Activated CD8-positive, alpha-beta memory T cell treated with anti-CD3 and anti-CD28 coated beads, Interleukin-2, amount 10 ng/mL, durations not matched to agents 7 days and 5 days (primary cell): ENCODE measurements at regions not wholly inside any gene's neighbourhood (a gene's known extent, or its start where the extent isn't known, plus 50 kb on each side); places are given as distances from the start of the nearest gene placed in this dataset.

Experiments
- ATAC-seq: fragments of 150-1000 bp; cut with Tn5 transposase; one replicate; pipeline ENCODE4 v1.10.0; 2021; ENCODE audit warnings: moderate library complexity
- CTCF ChIA-PET: fragments of 350-600 bp; sonication (Branson Sonifier 250); formaldehyde crosslinking; loops from one replicate; lab custom pipeline; 2021; ENCODE audit warnings: antibody characterized with exemption; lab: Charles Lee
- DNase-seq: peaks from one replicate; pipeline ENCODE4 v3.0.0-alpha.2; 2020
- H3K27ac Mint-ChIP-seq: one replicate; pipeline ENCODE4 v1.8.0; 2021; ENCODE audit warnings: mild to moderate bottlenecking, mixed read lengths
- H3K27me3 Mint-ChIP-seq: one replicate; pipeline ENCODE4 v1.8.0; 2021; ENCODE audit warnings: mixed read lengths
- H3K36me3 Mint-ChIP-seq: one replicate; pipeline ENCODE4 v1.8.0; 2021; ENCODE audit warnings: mild to moderate bottlenecking, mixed read lengths
- H3K4me1 Mint-ChIP-seq: one replicate; pipeline ENCODE4 v1.8.0; 2021; ENCODE audit warnings: mixed read lengths
- H3K4me3 Mint-ChIP-seq: one replicate; pipeline ENCODE4 v1.8.0; 2021; ENCODE audit warnings: mild to moderate bottlenecking, moderate library complexity, mixed read lengths
- H3K9me3 Mint-ChIP-seq: one replicate; pipeline ENCODE4 v1.8.0; 2022; ENCODE audit warnings: low read depth, mixed read lengths

DNA sequence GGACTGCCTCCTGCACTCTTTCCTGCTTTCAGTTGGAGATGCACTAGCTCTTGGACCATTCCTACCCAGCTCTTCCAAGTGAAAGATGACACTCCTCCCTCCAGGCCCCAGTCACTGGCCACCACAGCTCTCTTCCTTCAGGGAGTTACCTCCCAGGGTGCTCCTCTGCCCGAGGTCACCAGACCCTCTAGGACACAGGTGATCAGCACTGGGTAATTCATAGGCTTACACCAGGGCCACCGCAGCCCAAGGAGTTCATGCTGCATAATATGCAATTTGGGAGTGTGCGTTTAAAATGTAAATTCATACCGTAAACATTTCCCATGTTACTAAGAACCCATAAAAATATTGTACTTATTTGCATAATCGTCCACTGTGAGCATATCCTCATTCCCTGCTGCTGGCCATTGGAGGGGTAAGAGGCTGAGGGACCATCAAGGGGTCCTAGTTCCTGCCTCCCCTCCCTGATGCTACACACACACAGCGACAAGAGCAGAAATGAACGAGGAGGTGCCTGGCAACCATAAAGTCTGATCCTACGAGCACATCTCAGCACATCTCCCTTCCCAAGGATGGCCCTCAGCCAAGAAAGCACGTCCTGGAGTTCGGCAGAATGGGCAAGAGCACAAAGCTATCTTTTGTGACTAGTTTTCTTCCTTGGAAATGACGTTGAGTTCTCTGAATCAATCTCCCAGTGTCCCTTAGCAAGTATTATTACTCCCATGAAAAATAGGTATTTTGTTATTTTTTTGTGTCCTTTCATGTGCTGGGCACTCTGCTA lies 222.9 kb upstream of the RAB4A start:
- H3K27me3 Mint-ChIP-seq, result peaks cover 21% of the 10 kb centered on the region
- H3K9me3 Mint-ChIP-seq, result no peaks in the 10 kb centered on the region
- ATAC-seq (no peak), DNase-seq (peak; percentile 7)
- CTCF ChIA-PET, result interaction anchor here (1.5 kb wide), 1 partner anchor 180 kb away, joined by 3 read pairs; no protein-coding TSS in a partner anchor
- H3K4me3 Mint-ChIP-seq, result no peak overlapping the region
- H3K4me1 Mint-ChIP-seq, result peaks cover 3% of the 10 kb centered on the region
- no peaks in the 10 kb centered on the region for H3K36me3 Mint-ChIP-seq
- H3K27ac Mint-ChIP-seq, result no peak overlapping the region

DNA sequence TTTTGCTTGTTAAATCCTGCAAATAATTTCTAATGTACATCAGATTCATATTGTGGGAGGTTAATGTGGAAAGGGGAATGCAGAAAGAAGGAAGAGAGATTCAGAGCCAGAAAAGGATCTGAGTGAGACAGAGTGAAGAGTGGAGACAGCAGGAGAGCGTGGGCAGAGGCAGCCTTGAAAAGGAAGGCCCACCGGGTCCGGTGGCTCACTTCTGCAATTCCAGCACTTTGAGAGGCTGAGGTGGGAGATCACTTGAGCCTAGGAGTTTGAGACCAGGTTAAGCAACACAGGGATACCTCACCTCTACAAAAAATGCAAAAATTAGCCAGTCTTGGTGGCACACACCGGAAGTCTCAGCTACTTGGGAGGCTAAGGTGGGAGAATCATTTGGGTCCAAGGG lies 222.0 kb upstream of the RAB4A start:
- DNase-seq (no peak), ATAC-seq (no peak)
- peaks cover 3% of the 10 kb centered on the region for H3K4me1 Mint-ChIP-seq
- H3K9me3 Mint-ChIP-seq, result no peaks in the 10 kb centered on the region
- CTCF ChIA-PET, result interaction anchor here (1.5 kb wide), 1 partner anchor 179 kb away, joined by 3 read pairs; no protein-coding TSS in a partner anchor
- peaks cover 14% of the 10 kb centered on the region for H3K27me3 Mint-ChIP-seq
- no peak overlapping the region for H3K27ac Mint-ChIP-seq
- no peak overlapping the region for H3K4me3 Mint-ChIP-seq
- H3K36me3 Mint-ChIP-seq, result no peaks in the 10 kb centered on the region

DNA sequence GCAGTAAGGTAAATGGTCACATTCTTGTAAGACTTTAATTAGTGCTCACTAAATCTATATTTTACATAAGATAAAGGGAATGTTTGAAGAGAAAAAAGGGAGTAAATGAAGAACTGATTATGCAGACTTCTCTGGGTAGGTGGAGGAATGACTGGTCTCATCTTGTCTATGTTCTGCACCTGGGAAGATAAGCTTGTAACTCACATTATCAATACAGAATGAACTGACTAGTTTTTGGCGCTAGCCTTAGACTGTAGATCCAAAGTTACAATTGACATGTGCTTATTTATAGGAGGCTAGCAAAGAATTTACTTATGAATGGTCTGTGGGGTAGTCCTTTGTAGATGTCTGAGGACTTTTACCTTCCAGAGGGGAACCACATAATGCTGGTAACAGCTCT lies 214.9 kb upstream of the RAB4A start:
- DNase-seq (no peak), ATAC-seq (no peak)
- Mint-ChIP-seq H3K27ac (no peak overlapping the region), H3K4me3 (no peak overlapping the region), H3K9me3 (no peaks in the 10 kb centered on the region), H3K27me3 (no peaks in the 10 kb centered on the region), H3K4me1 (peaks cover 27% of the 10 kb centered on the region), H3K36me3 (no peaks in the 10 kb centered on the region)
- CTCF ChIA-PET, result no interaction called here

DNA sequence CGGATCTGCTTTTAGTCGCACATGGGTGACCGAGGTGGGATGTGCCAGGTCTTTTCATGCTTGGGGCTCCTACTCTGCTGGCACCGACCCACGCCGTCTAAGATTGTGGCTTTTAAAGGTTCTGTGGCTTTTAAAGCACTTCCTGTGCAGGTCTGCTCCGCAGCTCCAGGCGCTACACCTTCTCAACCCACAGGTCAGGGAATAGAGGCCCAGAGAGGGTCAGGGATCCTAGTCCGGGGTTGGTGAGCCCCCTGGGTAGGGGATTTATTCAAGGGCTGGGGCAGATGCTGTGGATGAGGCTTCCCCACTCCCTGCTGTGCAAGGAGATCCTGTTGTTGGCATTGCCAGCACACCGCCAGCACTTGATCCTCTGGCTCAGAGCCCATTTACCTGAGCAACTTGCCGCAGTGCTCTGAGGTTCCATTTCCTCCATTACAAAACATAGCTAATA lies 212.8 kb upstream of the RAB4A start:
- Mint-ChIP-seq H3K27ac (no peak overlapping the region), H3K4me3 (no peak overlapping the region)

DNA sequence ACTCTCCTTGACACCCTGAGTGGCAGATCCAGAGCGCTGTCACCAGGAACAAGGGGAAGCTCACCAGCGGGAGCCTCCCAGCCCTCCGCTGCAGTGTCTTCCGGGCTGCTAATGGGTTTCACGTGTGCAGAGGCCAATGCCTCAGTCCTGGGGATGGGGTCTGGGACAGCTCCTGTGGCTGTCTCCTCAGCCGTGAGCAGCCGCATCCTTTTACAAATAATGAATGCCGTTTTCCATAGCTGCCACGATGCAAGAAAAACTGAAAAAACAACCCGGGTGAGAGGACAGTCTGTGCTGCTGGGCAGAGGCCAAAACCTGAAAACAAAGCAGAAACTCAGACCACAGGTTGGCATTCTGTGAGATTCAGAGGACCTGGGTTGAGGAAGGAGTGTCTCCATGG lies 212.2 kb upstream of the RAB4A start:
- Mint-ChIP-seq H3K4me1 (peaks cover 24% of the 10 kb centered on the region), H3K36me3 (no peaks in the 10 kb centered on the region), H3K27me3 (peaks cover 3% of the 10 kb centered on the region), H3K9me3 (no peaks in the 10 kb centered on the region), H3K4me3 (no peak overlapping the region), H3K27ac (no peak overlapping the region)
- DNase-seq, result no peak
- CTCF ChIA-PET, result interaction anchor here (0.9 to 1.3 kb wide), 2 partner anchors 9 to 169 kb away, joined by 3 read pairs; no protein-coding TSS in a partner anchor
- no peak for ATAC-seq

More for the DNA sequence above, 212.8 kb upstream of the RAB4A start:
- CTCF ChIA-PET, result interaction anchor here (0.9 to 1.3 kb wide), 3 partner anchors 10 to 323 kb away, joined by 3 read pairs; partner anchors contain the start of gene RHOU
- Mint-ChIP-seq H3K36me3 (no peaks in the 10 kb centered on the region), H3K9me3 (no peaks in the 10 kb centered on the region), H3K27me3 (peaks cover 2% of the 10 kb centered on the region), H3K4me1 (peaks cover 24% of the 10 kb centered on the region)
- DNase-seq (no peak), ATAC-seq (no peak)

DNA sequence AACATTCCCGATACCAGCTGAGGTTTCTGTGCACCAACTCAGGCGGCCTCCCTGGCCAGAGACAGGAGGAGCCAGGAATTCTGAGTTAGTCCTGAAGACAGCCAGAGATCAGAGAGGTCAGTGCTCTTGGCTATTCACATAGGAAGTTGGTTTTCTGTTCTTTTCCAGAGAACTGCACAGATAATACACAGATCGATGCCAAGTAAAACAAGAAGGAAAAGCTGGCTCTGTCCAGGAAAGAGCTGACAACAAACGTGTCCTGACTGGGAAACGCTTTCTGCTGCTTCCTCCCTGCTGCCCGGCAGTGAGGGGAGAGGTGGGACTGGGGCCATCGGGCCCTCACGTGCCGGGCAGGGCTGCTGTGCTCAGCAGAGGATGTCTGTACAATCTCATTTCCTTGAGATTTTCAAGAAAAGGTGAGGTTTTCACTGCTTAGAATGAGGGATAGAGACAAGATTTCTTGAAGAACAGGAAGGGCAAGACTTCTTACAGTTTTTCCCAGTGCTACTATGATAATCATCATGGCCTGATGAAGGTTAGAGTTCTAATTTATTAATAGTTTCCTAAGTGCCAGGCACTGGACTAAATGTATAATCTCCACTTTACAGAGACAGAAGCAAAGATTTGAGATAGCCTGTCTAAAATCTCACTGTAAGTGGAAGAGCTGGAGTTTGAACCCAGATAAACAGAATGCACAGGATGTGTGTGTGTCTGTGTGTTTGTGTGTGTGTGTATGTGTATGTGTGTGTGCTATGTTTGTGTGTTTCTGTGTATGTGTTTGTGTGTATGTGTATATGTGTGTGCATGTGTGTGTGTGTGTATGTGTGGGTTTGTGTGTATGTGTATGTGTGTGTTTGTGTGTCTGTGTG lies 211.0 kb upstream of the RAB4A start:
- CTCF ChIA-PET, result no interaction called here
- DNase-seq (no peak), ATAC-seq (no peak)
- Mint-ChIP-seq H3K9me3 (no peaks in the 10 kb centered on the region), H3K27me3 (peaks cover 3% of the 10 kb centered on the region), H3K4me3 (no peak overlapping the region), H3K4me1 (peaks cover 24% of the 10 kb centered on the region), H3K27ac (no peak overlapping the region), H3K36me3 (no peaks in the 10 kb centered on the region)

DNA sequence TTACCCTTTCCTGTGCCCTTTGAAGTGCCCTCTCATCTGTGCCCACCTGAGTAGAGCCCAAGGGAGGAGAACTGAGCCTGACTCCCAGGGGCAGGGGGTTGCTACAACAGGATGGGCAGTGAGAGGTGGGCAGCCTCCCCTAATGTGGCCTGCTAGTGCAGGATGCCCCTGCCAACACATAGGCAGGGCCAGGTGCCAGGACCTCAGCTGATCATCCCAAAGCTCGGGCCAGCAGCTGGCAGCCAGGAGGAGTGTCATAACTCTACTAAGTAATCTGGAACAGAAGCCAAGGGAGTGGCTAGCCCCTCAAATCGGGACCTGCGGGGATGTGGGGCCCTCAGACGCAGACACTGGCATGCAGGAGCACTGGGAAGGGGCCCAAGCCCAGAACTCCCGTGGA lies 208.8 kb upstream of the RAB4A start:
- Mint-ChIP-seq H3K9me3 (no peaks in the 10 kb centered on the region), H3K36me3 (no peaks in the 10 kb centered on the region), H3K27me3 (peaks cover 7% of the 10 kb centered on the region), H3K4me1 (peaks cover 24% of the 10 kb centered on the region), H3K4me3 (no peak overlapping the region), H3K27ac (no peak overlapping the region)
- DNase-seq (no peak), ATAC-seq (no peak)
- CTCF ChIA-PET, result no interaction called here

DNA sequence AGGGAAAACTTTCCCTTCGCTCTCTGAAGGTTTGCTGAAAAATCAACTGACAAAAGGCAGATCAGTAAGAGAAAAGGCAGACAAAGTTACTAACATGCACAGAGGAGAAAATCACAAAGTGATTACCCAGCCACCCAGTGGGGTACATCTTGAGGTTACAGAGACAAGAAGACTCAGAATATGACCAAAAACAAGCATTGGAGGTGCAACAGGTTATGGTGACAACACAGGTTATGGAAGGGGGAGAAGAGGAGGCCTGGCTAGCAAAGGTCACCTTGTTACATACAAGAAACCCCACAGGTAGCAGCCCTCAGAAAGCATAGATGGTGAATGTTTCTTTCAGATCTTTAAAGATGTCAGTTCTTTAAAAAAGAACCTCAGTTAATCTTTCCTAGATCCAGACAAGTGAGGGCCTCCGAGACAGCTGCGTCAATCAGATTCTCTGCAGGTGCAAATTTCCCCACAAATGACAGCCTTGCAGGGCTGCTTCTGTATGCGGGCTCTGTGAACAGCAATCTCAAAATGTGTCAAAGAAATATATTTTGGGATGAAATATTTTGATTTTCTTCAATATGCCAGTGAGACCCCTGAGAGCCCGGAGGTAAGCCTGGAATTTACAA lies 207.6 kb upstream of the RAB4A start:
- CTCF ChIA-PET, result no interaction called here
- H3K4me3 Mint-ChIP-seq, result no peak overlapping the region
- peaks cover 23% of the 10 kb centered on the region for H3K4me1 Mint-ChIP-seq
- DNase-seq (no peak), ATAC-seq (no peak)
- H3K27me3 Mint-ChIP-seq, result peaks cover 7% of the 10 kb centered on the region
- H3K9me3 Mint-ChIP-seq, result no peaks in the 10 kb centered on the region
- H3K36me3 Mint-ChIP-seq, result no peaks in the 10 kb centered on the region
- H3K27ac Mint-ChIP-seq, result no peak overlapping the region

DNA sequence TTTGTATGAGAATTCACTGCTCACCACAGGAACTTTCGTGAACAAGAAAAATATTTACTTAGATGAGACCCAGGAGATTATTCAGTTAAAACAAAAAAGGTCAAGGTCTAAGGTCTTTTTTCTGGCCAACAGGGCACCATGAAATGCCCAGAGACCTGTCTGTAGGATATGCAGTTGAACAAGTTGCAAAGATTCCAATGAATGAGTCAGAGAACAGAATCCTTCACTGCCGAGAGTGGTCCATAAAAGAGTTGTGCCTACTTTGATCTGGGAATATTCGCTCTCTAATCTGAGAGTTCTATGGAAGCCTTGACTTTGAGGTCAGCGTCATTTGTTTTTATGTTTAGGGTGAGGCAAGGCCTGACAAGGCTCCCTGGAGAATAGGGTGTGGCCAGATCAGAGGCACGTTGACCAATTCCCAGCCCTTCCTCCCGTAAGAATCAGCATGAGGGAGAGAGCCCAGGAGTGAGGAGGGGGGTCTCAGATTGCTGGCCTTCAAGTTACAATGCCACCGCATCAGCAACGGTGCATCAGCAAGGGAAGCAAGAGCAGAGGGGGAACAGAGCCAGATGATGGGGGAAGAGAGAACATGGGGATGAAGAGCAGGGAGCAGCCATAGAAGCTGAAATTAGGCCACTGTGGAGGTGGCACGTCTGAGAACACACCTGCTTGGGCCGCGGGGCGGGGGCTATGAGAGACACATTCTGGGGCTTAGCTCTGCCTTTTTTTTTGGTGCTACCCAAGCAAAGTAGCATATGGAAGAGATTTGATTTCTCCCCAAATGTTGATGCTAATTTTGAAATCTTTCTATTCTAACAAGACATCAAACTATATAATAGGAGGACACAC lies 206.4 kb upstream of the RAB4A start:
- no peaks in the 10 kb centered on the region for H3K9me3 Mint-ChIP-seq
- H3K4me1 Mint-ChIP-seq, result peaks cover 20% of the 10 kb centered on the region
- no peaks in the 10 kb centered on the region for H3K36me3 Mint-ChIP-seq
- CTCF ChIA-PET, result no interaction called here
- ATAC-seq (no peak), DNase-seq (no peak)
- H3K27ac Mint-ChIP-seq, result no peak overlapping the region
- peaks cover 11% of the 10 kb centered on the region for H3K27me3 Mint-ChIP-seq
- H3K4me3 Mint-ChIP-seq, result no peak overlapping the region

DNA sequence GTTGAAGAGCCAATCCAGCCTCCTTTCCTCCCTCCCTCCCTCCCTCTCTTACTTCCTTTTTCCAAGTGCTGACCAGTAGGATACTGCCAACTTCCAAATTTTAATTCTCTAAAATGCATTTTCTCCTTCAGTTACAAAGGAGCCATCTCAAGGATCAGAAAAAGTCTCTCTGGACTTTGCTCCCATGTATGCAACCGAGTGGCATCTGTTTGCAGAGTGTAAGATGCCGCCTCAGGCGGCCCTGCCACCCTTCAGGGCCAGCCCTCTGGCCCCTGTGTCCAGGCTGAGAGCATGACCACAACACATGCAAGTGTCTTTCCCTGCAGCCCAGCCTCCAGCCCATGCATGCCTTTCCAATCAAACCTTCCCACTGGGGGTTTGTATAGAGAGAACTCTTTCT lies 205.3 kb upstream of the RAB4A start:
- Mint-ChIP-seq H3K27me3 (peaks cover 11% of the 10 kb centered on the region), H3K27ac (no peak overlapping the region), H3K9me3 (no peaks in the 10 kb centered on the region), H3K4me3 (no peak overlapping the region), H3K4me1 (peaks cover 12% of the 10 kb centered on the region), H3K36me3 (no peaks in the 10 kb centered on the region)
- ATAC-seq (no peak), DNase-seq (no peak)
- CTCF ChIA-PET, result no interaction called here

DNA sequence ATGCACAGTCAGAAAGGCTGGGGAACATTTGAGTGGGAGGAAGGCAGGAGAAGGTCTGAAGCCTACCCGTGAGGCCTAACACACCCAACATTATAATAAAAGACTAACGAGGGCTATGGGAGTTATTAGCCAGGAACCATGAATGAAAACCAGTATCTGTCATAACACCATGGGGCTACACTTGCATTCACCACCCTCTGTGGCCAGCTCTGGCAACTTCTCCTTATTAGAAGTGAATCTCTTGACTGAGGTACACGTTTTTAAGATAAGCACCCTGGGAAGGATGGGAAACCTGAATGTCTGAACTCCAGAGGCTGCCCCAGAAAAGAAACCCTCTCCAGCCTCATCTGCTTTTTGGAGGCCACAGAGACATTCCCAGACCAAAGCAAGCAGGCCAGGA lies 204.3 kb upstream of the RAB4A start:
- H3K9me3 Mint-ChIP-seq, result no peaks in the 10 kb centered on the region
- H3K27me3 Mint-ChIP-seq, result peaks cover 11% of the 10 kb centered on the region
- peaks cover 12% of the 10 kb centered on the region for H3K4me1 Mint-ChIP-seq
- H3K4me3 Mint-ChIP-seq, result no peak overlapping the region
- H3K36me3 Mint-ChIP-seq, result no peaks in the 10 kb centered on the region
- CTCF ChIA-PET, result interaction anchor here (1.4 kb wide), 1 partner anchor 161 kb away, joined by 5 read pairs; no protein-coding TSS in a partner anchor
- no peak overlapping the region for H3K27ac Mint-ChIP-seq
- ATAC-seq (no peak), DNase-seq (no peak)

DNA sequence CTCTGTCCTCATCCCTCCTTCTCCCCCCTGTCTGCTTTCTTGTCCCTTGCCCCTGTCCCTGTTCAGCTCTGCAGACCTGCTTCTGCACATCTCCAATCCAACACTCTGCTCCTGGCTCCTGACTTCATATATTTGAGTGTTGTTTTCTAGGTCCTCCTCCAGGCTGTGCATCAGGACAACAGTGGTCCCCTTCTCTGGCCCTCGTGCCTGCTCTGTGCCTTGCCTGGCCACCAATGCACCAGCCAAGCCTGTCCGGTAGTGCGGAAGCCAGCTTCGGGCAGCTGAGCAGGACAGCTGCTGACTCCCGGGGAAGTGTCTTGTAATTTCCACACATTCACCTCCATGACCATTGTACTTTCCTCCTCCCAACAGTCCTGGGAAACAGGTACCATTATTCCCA lies 203.4 kb upstream of the RAB4A start:
- no peaks in the 10 kb centered on the region for H3K36me3 Mint-ChIP-seq
- no peak overlapping the region for H3K27ac Mint-ChIP-seq
- H3K4me3 Mint-ChIP-seq, result no peak overlapping the region

More for the DNA sequence above, 203.4 kb upstream of the RAB4A start:
- Mint-ChIP-seq H3K9me3 (no peaks in the 10 kb centered on the region), H3K4me1 (peaks cover 12% of the 10 kb centered on the region), H3K27me3 (peaks cover 11% of the 10 kb centered on the region)
- DNase-seq, result peak; percentile 14
- no peak for ATAC-seq
- CTCF ChIA-PET, result interaction anchor here (1.2 to 1.4 kb wide), 2 partner anchors 9 to 160 kb away, joined by 3 to 5 read pairs; no protein-coding TSS in a partner anchor
